Neural cell (in vitro differentiated cells): ENCODE measurements at regions not wholly inside any gene's neighbourhood (a gene's known extent, or its start where the extent isn't known, plus 50 kb on each side); places are given as distances from the start of the nearest gene placed in this dataset.

Source experiments
- CTCF ChIP-seq: fragments of 450-650 bp; IDR thresholded peaks from 2 replicates; pipeline ENCODE4 v1.5.1; 2014; ENCODE audit warnings: antibody characterized with exemption, mild to moderate bottlenecking, moderate library complexity; ENCODE audit not compliant: poor library complexity, severe bottlenecking
- EZH2 ChIP-seq: fragments of 200-600, 300-800 bp; shearing (Covaris generic), sonication (generic); IDR thresholded peaks from 2 replicates; pipeline ENCODE4 v1.6.1; 2014; ENCODE audit warnings: antibody characterized with exemption, low read length, borderline replicate concordance, mild to moderate bottlenecking; ENCODE audit not compliant: insufficient read depth, poor library complexity, severe bottlenecking
- POLR2AphosphoS5 ChIP-seq: IDR thresholded peaks from 2 replicates; pipeline ENCODE4 v1.6.1; 2012
- RAD21 ChIP-seq: fragments of 450-650 bp; conservative IDR thresholded peaks from 2 replicates; pipeline ENCODE4 v1.6.1; 2014; ENCODE audit warnings: antibody characterized with exemption, mild to moderate bottlenecking, moderate library complexity
- REST ChIP-seq: IDR thresholded peaks from 2 replicates; pipeline ENCODE4 v1.6.1; 2012; ENCODE audit warnings: borderline replicate concordance

GRCh38 chr13:40028446-40028845 lies 373.0 kb downstream of the COG6 start:
- TF ChIP-seq POLR2AphosphoS5 (no peak), CTCF (no peak), REST (no peak), EZH2 (no peak), RAD21 (no peak)
